Stimulated activated CD4-positive, alpha-beta T cell treated with anti-CD3 and anti-CD28 coated beads, Interleukin-1b, Interleukin-23, amount 100 ng/mL, for 4 hours (primary cell): ENCODE measurements at regions not wholly inside any gene's neighbourhood (a gene's known extent, or its start where the extent isn't known, plus 50 kb on each side); places are given as distances from the start of the nearest gene placed in this dataset.

Source experiments
- DNase-seq, 2 donors: peaks; one replicate each; pipeline ENCODE4 v3.0.0-alpha.2; 2020; ENCODE audit warnings: low read depth in 2 of 2

GRCh38 chr10:78617115-78617514 lies 451.7 kb upstream of the ZMIZ1 start:
- no peak for DNase-seq

GRCh38 chr10:78617631-78618030 lies 451.1 kb upstream of the ZMIZ1 start:
- no peak for DNase-seq

- no peak for DNase-seq
These were observed 450.7 kb upstream of the ZMIZ1 start for GRCh38 chr10:78618050-78618449.

GRCh38 chr10:78619115-78619851 lies 449.5 kb upstream of the ZMIZ1 start:
- no peak for DNase-seq

- DNase-seq, result no peak
These were observed 448.9 kb upstream of the ZMIZ1 start for GRCh38 chr10:78619896-78620295.

GRCh38 chr10:78620985-78621799 lies 447.6 kb upstream of the ZMIZ1 start:
- no peak for DNase-seq

GRCh38 chr10:78623578-78624215 lies 445.1 kb upstream of the ZMIZ1 start:
- DNase-seq, result no peak

- no peak for DNase-seq
These were observed 444.0 kb upstream of the ZMIZ1 start for GRCh38 chr10:78624791-78625190.

GRCh38 chr10:78626471-78626870 lies 442.3 kb upstream of the ZMIZ1 start:
- no peak for DNase-seq

GRCh38 chr10:78627254-78627795 lies 441.4 kb upstream of the ZMIZ1 start:
- no peak for DNase-seq

- no peak for DNase-seq
These were observed 439.8 kb upstream of the ZMIZ1 start for GRCh38 chr10:78628976-78629375.

- DNase-seq, result no peak
These were observed 439.0 kb upstream of the ZMIZ1 start for GRCh38 chr10:78629773-78630172.

GRCh38 chr10:78630944-78631838 lies 437.6 kb upstream of the ZMIZ1 start:
- no peak for DNase-seq

GRCh38 chr10:78634389-78634815 lies 434.4 kb upstream of the ZMIZ1 start:
- no peak for DNase-seq

GRCh38 chr10:78634835-78635234 lies 433.9 kb upstream of the ZMIZ1 start:
- no peak for DNase-seq

GRCh38 chr10:78639629-78640028 lies 429.1 kb upstream of the ZMIZ1 start:
- DNase-seq, result no peak

GRCh38 chr10:78640796-78641636 lies 427.8 kb upstream of the ZMIZ1 start:
- no peak for DNase-seq

GRCh38 chr10:78641693-78642092 lies 427.1 kb upstream of the ZMIZ1 start:
- DNase-seq, result no peak

GRCh38 chr10:78642269-78642816 lies 426.4 kb upstream of the ZMIZ1 start:
- no peak for DNase-seq

GRCh38 chr10:78643513-78643912 lies 425.3 kb upstream of the ZMIZ1 start:
- DNase-seq, result no peak
